Sigmoid colon (tissue), 4 donors: ENCODE measurements at regions not wholly inside any gene's neighbourhood (a gene's known extent, or its start where the extent isn't known, plus 50 kb on each side); places are given as distances from the start of the nearest gene placed in this dataset.

Experiments used
- EP300 ChIP-seq, 4 donors: sonication (generic); formaldehyde crosslinking; IDR thresholded peaks; one replicate each; pipeline ENCODE4 v1.6.1; 2017; ENCODE audit warnings: antibody characterized with exemption in 4 of 4
- POLR2A ChIP-seq, 2 donors: fragments of 450-650 bp; IDR thresholded peaks; one replicate each; pipeline ENCODE4 v1.6.1; 2016; ENCODE audit warnings: antibody characterized with exemption in 2 of 2, mild to moderate bottlenecking in 2 of 2, moderate library complexity in 2 of 2
- POLR2AphosphoS5 ChIP-seq, 4 donors: sonication (generic); formaldehyde crosslinking; IDR thresholded peaks; one replicate each; pipeline ENCODE4 v1.6.1; 2017; ENCODE audit warnings: antibody characterized with exemption in 4 of 4
- TF ChIP-seq, protein P1 (sequence below), 4 experiments: fragments of 450-650 bp in 3 of 4; fragments of 200-600 bp in 1 of 4; IDR thresholded peaks; one replicate each; pipeline ENCODE4 v1.5.1; 2016 to 2019; ENCODE audit warnings: antibody characterized with exemption in 4 of 4, mild to moderate bottlenecking in 3 of 4, moderate library complexity in 2 of 4

DNA sequence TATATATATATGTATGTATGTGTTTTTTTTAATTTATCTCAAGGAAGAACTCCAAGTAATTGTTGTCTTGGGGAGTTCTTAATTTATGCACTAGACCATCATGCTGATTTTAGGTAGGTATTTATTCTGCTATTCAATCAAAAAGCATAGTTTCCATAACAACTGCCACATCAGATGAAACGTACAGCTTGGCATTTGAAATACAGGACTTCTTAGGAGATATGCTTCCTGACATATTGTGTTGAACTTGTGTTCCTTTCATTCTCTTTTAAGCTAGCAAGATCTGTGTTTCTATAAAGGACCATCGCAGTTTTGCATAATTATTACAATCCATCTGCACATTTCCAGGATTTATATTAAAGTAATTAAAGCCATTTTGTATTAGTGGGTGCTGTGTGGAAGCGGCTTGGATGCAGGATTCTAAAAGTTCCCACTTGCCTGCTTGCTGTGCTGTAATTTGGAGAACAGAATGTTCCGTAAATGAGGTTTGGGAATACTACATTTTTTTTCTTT lies 343.5 kb upstream of the FANCL start:
- TF ChIP-seq, protein P1, sequence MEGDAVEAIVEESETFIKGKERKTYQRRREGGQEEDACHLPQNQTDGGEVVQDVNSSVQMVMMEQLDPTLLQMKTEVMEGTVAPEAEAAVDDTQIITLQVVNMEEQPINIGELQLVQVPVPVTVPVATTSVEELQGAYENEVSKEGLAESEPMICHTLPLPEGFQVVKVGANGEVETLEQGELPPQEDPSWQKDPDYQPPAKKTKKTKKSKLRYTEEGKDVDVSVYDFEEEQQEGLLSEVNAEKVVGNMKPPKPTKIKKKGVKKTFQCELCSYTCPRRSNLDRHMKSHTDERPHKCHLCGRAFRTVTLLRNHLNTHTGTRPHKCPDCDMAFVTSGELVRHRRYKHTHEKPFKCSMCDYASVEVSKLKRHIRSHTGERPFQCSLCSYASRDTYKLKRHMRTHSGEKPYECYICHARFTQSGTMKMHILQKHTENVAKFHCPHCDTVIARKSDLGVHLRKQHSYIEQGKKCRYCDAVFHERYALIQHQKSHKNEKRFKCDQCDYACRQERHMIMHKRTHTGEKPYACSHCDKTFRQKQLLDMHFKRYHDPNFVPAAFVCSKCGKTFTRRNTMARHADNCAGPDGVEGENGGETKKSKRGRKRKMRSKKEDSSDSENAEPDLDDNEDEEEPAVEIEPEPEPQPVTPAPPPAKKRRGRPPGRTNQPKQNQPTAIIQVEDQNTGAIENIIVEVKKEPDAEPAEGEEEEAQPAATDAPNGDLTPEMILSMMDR (IDR thresholded peaks at IDR 0.05): no peak
- TF ChIP-seq POLR2AphosphoS5 (IDR thresholded peaks at IDR 0.05) (no peak), POLR2A (IDR thresholded peaks at IDR 0.05) (no peak), EP300 (IDR thresholded peaks at IDR 0.05) (no peak)
